HG03066 (cell line): ENCODE measurements at regions not wholly inside any gene's neighbourhood (a gene's known extent, or its start where the extent isn't known, plus 50 kb on each side); places are given as distances from the start of the nearest gene placed in this dataset.

ENCODE experiments used
- ATAC-seq: cut with Tn5 transposase; IDR thresholded peaks from one replicate; pipeline ENCODE4 v1.9.1; 2021; ENCODE audit warnings: low read depth; ENCODE audit not compliant: unreplicated experiment

GRCh38 chr4:147303174-147303872 lies 177.6 kb upstream of the EDNRA start:
- ATAC-seq = no peak

- no peak for ATAC-seq
Measured at GRCh38 chr4:147303873-147304229, 177.0 kb upstream of the EDNRA start.

GRCh38 chr4:147307896-147308674 lies 172.8 kb upstream of the EDNRA start:
- no peak for ATAC-seq

- ATAC-seq = no peak
Measured at GRCh38 chr4:147309434-147309833, 171.5 kb upstream of the EDNRA start.

DNA sequence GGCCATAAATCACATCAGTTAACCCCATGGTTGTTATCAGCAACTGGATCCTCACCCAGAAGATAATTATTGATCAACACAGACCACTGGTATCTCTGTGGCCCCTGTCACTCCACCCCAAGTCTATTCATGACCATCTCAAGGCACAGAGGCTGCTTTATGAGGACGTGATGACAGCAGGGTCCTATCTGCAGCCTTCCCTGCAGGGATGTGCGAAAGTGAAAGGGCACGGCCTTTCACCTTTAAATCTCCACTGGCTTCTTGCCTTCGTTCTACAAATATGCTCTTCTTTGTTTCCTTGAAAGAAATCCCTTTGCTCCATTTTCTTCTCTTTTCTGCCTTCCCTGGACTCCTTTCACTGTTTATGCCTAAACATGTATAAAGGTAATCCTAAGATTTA lies 170.6 kb upstream of the EDNRA start:
- ATAC-seq = no peak

DNA sequence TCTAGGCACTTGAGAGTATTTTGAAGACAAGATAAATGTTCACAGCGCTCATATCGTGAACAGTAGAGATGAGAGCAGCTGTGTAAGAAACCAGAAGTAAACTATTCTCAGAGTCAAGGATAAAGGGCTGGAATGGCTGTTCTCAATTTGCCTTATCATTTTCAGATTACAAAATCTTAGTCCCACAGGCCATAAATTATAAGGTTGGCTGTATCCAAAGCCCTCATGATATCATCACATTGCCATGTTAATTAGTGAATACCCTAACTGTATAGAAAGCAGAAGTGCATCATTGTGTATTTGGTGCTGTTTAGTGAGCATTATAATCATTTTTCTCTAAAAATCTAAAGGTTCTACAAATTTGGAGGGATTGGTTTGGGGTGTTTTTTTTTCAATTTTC lies 168.9 kb upstream of the EDNRA start:
- ATAC-seq = no peak

DNA sequence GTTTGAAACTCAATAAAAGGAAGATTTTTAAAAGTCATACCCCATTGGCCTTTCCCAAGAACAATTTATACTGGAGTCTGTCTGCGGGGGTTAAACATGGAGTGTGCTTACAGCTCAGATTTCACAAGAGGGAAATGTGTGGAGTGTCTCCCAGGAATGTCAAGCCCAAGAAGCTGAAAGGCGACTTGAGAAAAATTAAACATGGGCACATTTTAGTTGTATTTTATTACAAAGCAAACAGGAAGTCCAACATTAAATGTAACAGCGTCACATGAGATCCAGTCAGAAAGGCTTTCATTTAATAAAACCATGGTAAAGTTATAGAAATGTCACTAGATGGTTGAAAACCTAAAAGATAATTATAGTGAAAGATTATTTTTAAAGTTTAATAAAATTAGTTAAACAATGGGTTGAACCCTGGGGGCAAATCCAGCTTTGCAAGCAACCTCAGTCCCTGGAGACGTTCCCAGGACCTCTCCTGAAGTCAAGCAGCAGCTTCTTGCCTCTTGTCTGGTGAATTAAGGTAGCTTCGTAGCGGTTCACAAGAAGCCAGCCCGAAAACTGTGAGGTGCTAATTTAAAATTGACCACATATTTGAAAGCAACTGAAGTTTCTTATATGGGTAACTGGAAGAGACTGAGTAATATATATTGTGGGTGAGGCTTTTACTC lies 168.4 kb upstream of the EDNRA start:
- ATAC-seq = no peak

- no peak for ATAC-seq
Measured at GRCh38 chr4:147313108-147313507, 167.8 kb upstream of the EDNRA start.

DNA sequence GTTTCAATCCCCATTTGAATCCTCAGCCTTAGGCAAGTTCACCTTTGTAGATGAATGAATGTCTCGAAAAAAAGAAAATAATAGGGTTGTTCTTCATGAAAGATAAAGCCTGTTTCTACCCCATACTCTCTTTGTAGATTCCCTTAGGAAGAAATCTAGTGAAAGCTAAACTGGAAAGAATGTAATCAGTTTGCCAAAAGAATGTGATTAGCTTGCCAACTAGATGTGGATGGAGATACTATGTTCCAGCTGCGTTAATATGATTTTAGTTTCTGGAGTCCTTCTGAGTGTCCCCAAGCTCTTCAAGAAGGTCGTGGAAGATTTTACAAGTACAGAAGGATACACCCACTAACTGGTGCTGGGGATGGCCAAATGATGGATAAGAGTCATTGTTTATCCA lies 162.3 kb upstream of the EDNRA start:
- no peak for ATAC-seq

DNA sequence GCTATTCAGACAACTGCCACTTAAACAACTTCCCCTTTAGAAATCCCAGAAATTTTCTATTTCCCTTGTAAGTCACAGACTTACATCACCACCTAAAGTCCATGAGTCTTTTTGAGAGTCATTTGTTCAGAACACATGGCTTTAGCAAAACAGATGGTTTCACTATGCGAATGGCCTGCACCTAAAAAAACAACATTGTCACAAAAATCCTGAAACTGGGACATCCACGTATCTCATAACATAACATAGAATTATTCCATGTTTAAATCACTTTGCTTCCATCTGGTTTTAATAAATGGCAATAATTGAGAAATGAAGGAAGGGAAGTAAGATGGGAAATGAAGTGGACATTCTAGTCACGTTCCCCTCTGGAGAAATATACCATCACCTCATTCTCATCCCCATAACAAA lies 155.3 kb upstream of the EDNRA start:
- no peak for ATAC-seq

DNA sequence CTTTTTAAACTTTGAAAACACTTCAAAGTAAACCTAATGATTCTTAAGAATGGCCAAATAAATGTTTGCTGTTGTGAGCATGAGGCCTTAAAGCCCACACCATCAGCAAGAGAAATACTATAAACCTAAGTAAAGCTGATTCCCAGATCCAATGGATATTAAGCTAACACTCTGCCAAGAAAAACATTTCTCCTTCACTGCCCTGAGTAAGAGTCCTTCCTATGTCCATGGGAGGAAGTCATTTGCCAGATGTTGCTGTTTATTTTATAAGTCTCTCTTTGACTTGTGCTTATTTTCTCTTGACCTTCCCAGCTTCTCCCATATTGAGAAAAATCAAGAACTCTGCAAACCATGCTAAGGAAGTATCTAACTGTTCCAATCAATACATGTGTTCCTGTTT lies 154.3 kb upstream of the EDNRA start:
- no peak for ATAC-seq

DNA sequence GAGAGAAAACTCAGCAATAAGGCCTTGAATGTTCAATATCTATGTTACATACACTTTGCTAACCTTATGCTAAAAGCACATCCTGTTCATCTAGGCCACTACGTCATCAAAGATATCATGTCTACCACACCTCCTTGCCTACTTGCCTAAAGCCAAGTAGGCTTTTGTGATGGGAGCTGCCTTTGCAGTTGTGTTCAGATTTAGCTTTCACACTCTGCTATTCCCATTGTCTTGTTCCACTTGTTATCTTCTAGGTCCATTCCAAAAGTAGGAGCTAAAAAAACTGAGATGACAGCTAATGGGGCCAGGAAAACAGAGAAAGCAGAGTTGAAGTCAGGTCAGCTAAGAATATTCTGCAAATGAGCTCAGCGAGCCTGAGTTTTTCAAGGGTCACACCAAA lies 153.6 kb upstream of the EDNRA start:
- ATAC-seq = no peak

DNA sequence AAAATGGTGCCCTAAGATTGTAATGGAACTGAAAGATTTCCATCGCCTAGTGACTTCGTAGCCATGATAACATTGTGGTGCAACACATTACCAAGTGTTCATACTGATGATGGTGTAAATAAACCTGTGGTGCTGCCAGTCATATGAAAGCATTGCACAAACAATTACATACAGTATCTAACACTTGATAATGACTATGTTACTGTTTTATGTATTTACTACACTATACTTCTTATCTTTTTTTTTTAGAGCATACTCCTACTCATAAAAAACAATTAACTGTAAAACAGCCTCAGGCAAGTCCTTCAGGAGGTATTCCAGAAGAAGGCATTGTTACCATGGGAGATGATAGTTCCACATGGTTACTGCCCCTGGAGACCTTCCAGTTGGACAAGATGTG lies 152.7 kb upstream of the EDNRA start:
- ATAC-seq = no peak

GRCh38 chr4:147328756-147329446 lies 152.0 kb upstream of the EDNRA start:
- no peak for ATAC-seq

- ATAC-seq = no peak
Measured at GRCh38 chr4:147332091-147332490, 148.8 kb upstream of the EDNRA start.

- no peak for ATAC-seq
Measured at GRCh38 chr4:147334478-147334877, 146.4 kb upstream of the EDNRA start.

- ATAC-seq = no peak
Measured at GRCh38 chr4:147335183-147335582, 145.7 kb upstream of the EDNRA start.

DNA sequence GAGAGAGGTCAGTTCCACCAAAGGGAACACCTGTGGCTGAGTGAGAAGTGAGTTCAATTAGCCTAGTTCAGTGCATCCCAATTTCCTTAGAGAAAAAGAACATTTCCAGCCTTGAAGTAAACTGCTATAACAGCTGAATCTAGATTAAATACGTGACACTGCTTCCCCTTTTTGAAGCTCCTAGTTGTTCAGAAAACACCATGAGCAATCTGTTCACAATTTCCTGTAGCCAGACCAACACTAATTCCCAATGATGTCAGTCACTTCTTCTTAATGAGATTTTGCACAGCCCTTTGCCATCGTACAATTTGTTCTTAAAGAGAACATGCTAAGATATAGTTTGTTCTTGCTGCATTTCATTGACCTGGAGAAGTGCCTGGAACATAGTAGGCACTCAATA lies 144.6 kb upstream of the EDNRA start:
- no peak for ATAC-seq

- ATAC-seq = no peak
Measured at GRCh38 chr4:147339100-147339499, 141.8 kb upstream of the EDNRA start.

DNA sequence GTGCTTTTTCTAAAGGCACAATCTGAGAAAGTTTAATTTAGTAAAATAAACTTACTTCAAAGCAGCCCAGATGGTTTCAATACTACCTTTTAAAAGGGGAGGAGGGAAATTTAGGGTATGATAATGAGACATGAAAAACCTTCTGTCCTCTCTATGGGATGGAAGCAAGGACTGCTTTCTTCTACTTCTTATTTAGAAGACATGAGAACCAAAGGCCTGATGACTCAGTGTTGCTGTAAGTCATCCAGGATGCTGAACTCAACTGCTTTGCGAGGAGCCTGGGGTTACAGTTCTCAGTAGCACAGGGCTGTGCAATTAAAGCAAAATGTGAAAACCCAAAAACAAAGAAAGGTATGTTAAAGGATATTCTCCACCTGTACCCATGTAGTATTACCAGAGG lies 140.8 kb upstream of the EDNRA start:
- ATAC-seq = no peak

DNA sequence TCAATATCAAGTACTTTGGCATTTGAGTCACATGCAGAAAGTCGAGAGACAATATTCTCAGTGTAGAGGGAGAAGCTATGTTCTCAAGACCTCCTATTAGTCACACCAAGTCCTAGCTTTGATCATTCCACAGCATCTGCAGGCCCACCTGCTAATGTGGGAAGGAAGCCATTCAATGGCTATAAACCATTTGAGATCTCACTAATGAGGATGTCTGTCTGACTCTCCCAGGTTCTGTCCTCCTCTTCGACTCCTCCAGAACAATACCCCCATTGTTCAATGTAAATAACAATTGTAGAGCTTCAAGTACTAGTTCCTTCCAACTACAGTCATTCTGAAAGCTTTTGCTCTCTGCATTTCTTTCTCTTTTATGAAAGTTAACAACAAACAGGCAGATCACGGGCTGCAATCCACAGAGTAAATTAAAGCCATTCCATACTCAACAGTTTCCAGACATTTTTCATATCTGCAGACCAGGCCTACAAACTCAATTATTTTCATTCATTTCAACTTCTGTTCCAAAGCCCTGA lies 140.2 kb upstream of the EDNRA start:
- ATAC-seq = no peak
